Neural cell (in vitro differentiated cells): ENCODE measurements at regions not wholly inside any gene's neighbourhood (a gene's known extent, or its start where the extent isn't known, plus 50 kb on each side); places are given as distances from the start of the nearest gene placed in this dataset.

Experiments used
- CTCF ChIP-seq: fragments of 450-650 bp; IDR thresholded peaks from 2 replicates; pipeline ENCODE4 v1.5.1; 2014; ENCODE audit warnings: antibody characterized with exemption, mild to moderate bottlenecking, moderate library complexity; ENCODE audit not compliant: poor library complexity, severe bottlenecking
- EZH2 ChIP-seq: fragments of 200-600, 300-800 bp; shearing (Covaris generic), sonication (generic); IDR thresholded peaks from 2 replicates; pipeline ENCODE4 v1.6.1; 2014; ENCODE audit warnings: antibody characterized with exemption, low read length, borderline replicate concordance, mild to moderate bottlenecking; ENCODE audit not compliant: insufficient read depth, poor library complexity, severe bottlenecking
- POLR2AphosphoS5 ChIP-seq: IDR thresholded peaks from 2 replicates; pipeline ENCODE4 v1.6.1; 2012
- RAD21 ChIP-seq: fragments of 450-650 bp; conservative IDR thresholded peaks from 2 replicates; pipeline ENCODE4 v1.6.1; 2014; ENCODE audit warnings: antibody characterized with exemption, mild to moderate bottlenecking, moderate library complexity
- REST ChIP-seq: IDR thresholded peaks from 2 replicates; pipeline ENCODE4 v1.6.1; 2012; ENCODE audit warnings: borderline replicate concordance
- SMC3 ChIP-seq: fragments of 450-650 bp; conservative IDR thresholded peaks from 2 replicates; pipeline ENCODE4 v1.6.1; 2014; ENCODE audit warnings: antibody characterized with exemption, mild to moderate bottlenecking, moderate library complexity; ENCODE audit not compliant: poor library complexity

- no peak for TF ChIP-seq CTCF
- TF ChIP-seq SMC3 = no peak
- no peak for TF ChIP-seq EZH2
- no peak for TF ChIP-seq REST
- no peak for TF ChIP-seq RAD21
- TF ChIP-seq POLR2AphosphoS5 = no peak
These were observed 82.6 kb downstream of the TEX35 start for GRCh38 chr1:178595491-178595890.
